Bronchial epithelial cell (primary cell): ENCODE measurements at regions not wholly inside any gene's neighbourhood (a gene's known extent, or its start where the extent isn't known, plus 50 kb on each side); places are given as distances from the start of the nearest gene placed in this dataset.
"Not testable (repeated sequence)": the region's sequence is repeated elsewhere in the genome, so short reads cannot be mapped to it uniquely, and the experiment has no call there.

Source experiments
- DNase-seq: peaks from one replicate; pipeline ENCODE4 v3.0.0-alpha.2; 2010; ENCODE audit warnings: low read depth
- FAIRE-seq: peaks from 2 replicates; lab custom pipeline; 2011; peaks lifted over from hg19 to GRCh38; lab: Jason Lieb, UNC
- H3K27me3 ChIP-seq: 2 replicates; pipeline ENCODE4 v1.5.1; 2011; ENCODE audit warnings: low read length; ENCODE audit not compliant: control insufficient read depth, insufficient read depth
- H3K36me3 ChIP-seq: 2 replicates; pipeline ENCODE4 v1.5.1; 2011; ENCODE audit warnings: low read length; ENCODE audit not compliant: control insufficient read depth, insufficient read depth
- H3K4me3 ChIP-seq: 2 replicates; pipeline ENCODE4 v1.5.1; 2011; ENCODE audit warnings: mild to moderate bottlenecking, low read depth, low read length, control low read depth
- TF ChIP-seq, protein P1 (sequence below): IDR thresholded peaks from 2 replicates; pipeline ENCODE4 v1.5.1; 2011; ENCODE audit warnings: mild to moderate bottlenecking, moderate library complexity, low read length, control low read depth, inconsistent platforms; ENCODE audit not compliant: insufficient read depth, severe bottlenecking

- FAIRE-seq (no peak), DNase-seq (no peak)
- H3K27me3 ChIP-seq: no peaks in the 10 kb centered on the region
- H3K36me3 ChIP-seq: no peaks in the 10 kb centered on the region
- no peak overlapping the region for H3K4me3 ChIP-seq
- TF ChIP-seq, protein P1, sequence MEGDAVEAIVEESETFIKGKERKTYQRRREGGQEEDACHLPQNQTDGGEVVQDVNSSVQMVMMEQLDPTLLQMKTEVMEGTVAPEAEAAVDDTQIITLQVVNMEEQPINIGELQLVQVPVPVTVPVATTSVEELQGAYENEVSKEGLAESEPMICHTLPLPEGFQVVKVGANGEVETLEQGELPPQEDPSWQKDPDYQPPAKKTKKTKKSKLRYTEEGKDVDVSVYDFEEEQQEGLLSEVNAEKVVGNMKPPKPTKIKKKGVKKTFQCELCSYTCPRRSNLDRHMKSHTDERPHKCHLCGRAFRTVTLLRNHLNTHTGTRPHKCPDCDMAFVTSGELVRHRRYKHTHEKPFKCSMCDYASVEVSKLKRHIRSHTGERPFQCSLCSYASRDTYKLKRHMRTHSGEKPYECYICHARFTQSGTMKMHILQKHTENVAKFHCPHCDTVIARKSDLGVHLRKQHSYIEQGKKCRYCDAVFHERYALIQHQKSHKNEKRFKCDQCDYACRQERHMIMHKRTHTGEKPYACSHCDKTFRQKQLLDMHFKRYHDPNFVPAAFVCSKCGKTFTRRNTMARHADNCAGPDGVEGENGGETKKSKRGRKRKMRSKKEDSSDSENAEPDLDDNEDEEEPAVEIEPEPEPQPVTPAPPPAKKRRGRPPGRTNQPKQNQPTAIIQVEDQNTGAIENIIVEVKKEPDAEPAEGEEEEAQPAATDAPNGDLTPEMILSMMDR: no peak
Observed at GRCh38 chr16:8075271-8075670, 515.0 kb downstream of the TMEM114 start.

GRCh38 chr16:8070506-8070905 is 519.8 kb downstream of the TMEM114 start:
- TF ChIP-seq, protein P1: no peak
- FAIRE-seq (no peak), DNase-seq (no peak)
- Histone ChIP-seq H3K27me3 (no peaks in the 10 kb centered on the region), H3K36me3 (no peaks in the 10 kb centered on the region), H3K4me3 (no peak overlapping the region)

DNA sequence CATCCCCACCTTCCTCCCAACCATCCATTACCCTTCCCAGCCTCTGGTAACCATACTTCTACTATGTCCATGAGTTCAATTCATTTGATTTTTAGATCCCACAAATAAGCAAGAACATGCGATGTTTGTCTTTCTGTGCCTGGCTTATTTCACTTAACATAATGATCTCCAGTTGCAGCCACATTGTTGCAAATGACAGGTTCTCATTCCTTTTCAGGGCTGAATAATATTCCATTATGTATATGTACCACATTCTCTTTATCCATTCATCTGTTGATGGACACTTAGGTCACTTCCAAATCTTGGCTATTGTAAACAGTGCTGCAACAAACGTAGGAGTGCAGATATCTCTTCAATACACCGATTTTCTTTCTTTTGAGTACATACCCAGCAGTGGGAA is 522.1 kb downstream of the TMEM114 start:
- not testable (repeated sequence) for DNase-seq, H3K4me3 ChIP-seq, FAIRE-seq, H3K27me3 ChIP-seq, H3K36me3 ChIP-seq

GRCh38 chr16:8063159-8063558 is 527.2 kb downstream of the TMEM114 start:
- TF ChIP-seq, protein P1: no peak
- DNase-seq (no peak), FAIRE-seq (no peak)
- H3K4me3 ChIP-seq: no peak overlapping the region
- no peaks in the 10 kb centered on the region for H3K36me3 ChIP-seq
- H3K27me3 ChIP-seq: no peaks in the 10 kb centered on the region

- TF ChIP-seq, protein P1: no peak
- DNase-seq (no peak), FAIRE-seq (no peak)
- no peaks in the 10 kb centered on the region for H3K36me3 ChIP-seq
- H3K27me3 ChIP-seq: no peaks in the 10 kb centered on the region
- H3K4me3 ChIP-seq: no peak overlapping the region
Observed at GRCh38 chr16:8062677-8063076, 527.6 kb downstream of the TMEM114 start.

- FAIRE-seq (no peak), DNase-seq (no peak)
- Histone ChIP-seq H3K27me3 (no peaks in the 10 kb centered on the region), H3K36me3 (no peaks in the 10 kb centered on the region), H3K4me3 (no peak overlapping the region)
- TF ChIP-seq, protein P1: no peak
Observed at GRCh38 chr16:8055761-8056160, 534.5 kb downstream of the TMEM114 start.
